Astrocyte (in vitro differentiated cells and primary cell): ENCODE measurements at regions not wholly inside any gene's neighbourhood (a gene's known extent, or its start where the extent isn't known, plus 50 kb on each side); places are given as distances from the start of the nearest gene placed in this dataset.

Experiments
- DNase-seq: peaks from one replicate; pipeline ENCODE4 v3.0.0-alpha.2; 2010; ENCODE audit warnings: low read depth
- FAIRE-seq: peaks from 2 replicates; lab custom pipeline; 2011; peaks lifted over from hg19 to GRCh38; lab: Jason Lieb, UNC
- H2AFZ ChIP-seq: 2 replicates; pipeline ENCODE4 v1.6.0; 2012; ENCODE audit warnings: low read depth, low read length, inconsistent platforms
- H3K27ac ChIP-seq: 2 replicates; pipeline ENCODE4 v1.5.1; 2011; ENCODE audit warnings: low read depth, low read length, inconsistent platforms
- H3K27me3 ChIP-seq: 2 replicates; pipeline ENCODE4 v1.6.0; 2011; ENCODE audit warnings: low read length, inconsistent platforms; ENCODE audit not compliant: insufficient read depth
- H3K36me3 ChIP-seq: 2 replicates; pipeline ENCODE4 v1.5.1; 2011; ENCODE audit warnings: low read length, inconsistent platforms; ENCODE audit not compliant: insufficient read depth
- H3K4me1 ChIP-seq: 2 replicates; pipeline ENCODE4 v1.5.1; 2011; ENCODE audit warnings: low read length, inconsistent platforms; ENCODE audit not compliant: insufficient read depth
- H3K4me2 ChIP-seq: 2 replicates; pipeline ENCODE4 v1.6.0; 2012; ENCODE audit warnings: low read length, inconsistent platforms
- H3K4me3 ChIP-seq: 2 replicates; pipeline ENCODE4 v1.5.1; 2011; ENCODE audit warnings: low read depth, mild to moderate bottlenecking, low read length, inconsistent platforms; ENCODE audit not compliant: insufficient read depth
- H3K79me2 ChIP-seq: 2 replicates; pipeline ENCODE4 v1.6.0; 2012; ENCODE audit warnings: mild to moderate bottlenecking, low read length, inconsistent platforms; ENCODE audit not compliant: insufficient read depth
- H3K9ac ChIP-seq: 2 replicates; pipeline ENCODE4 v1.6.0; 2012; ENCODE audit warnings: mild to moderate bottlenecking, low read length, inconsistent platforms
- H3K9me3 ChIP-seq: 2 replicates; pipeline ENCODE4 v1.5.1; 2012; ENCODE audit warnings: low read depth, mild to moderate bottlenecking, low read length, inconsistent platforms; ENCODE audit not compliant: insufficient read depth
- H4K20me1 ChIP-seq: 2 replicates; pipeline ENCODE4 v1.6.0; 2012; ENCODE audit warnings: low read length, inconsistent platforms; ENCODE audit not compliant: insufficient read depth
- H3K27ac Mint-ChIP-seq: one replicate; pipeline ENCODE4 v1.8.0; 2021; ENCODE audit warnings: mild to moderate bottlenecking, mixed read lengths; ENCODE audit not compliant: unreplicated experiment
- H3K27me3 Mint-ChIP-seq: one replicate; pipeline ENCODE4 v1.8.0; 2021; ENCODE audit warnings: low read depth, mixed read lengths; ENCODE audit not compliant: unreplicated experiment
- H3K36me3 Mint-ChIP-seq: one replicate; pipeline ENCODE4 v1.8.0; 2021; ENCODE audit warnings: low read depth, mixed read lengths; ENCODE audit not compliant: unreplicated experiment
- H3K4me1 Mint-ChIP-seq: one replicate; pipeline ENCODE4 v1.8.0; 2021; ENCODE audit warnings: low read depth, mixed read lengths; ENCODE audit not compliant: unreplicated experiment
- H3K4me3 Mint-ChIP-seq: one replicate; pipeline ENCODE4 v1.8.0; 2021; ENCODE audit warnings: mild to moderate bottlenecking, moderate library complexity, mixed read lengths; ENCODE audit not compliant: unreplicated experiment
- H3K9me3 Mint-ChIP-seq: one replicate; pipeline ENCODE4 v1.8.0; 2021; ENCODE audit warnings: mild to moderate bottlenecking, mixed read lengths; ENCODE audit not compliant: unreplicated experiment
- EZH2 ChIP-seq: IDR thresholded peaks from 2 replicates; pipeline ENCODE4 v1.6.1; 2012; ENCODE audit warnings: mild to moderate bottlenecking, low read length, inconsistent platforms; ENCODE audit not compliant: insufficient read depth
- TF ChIP-seq, protein P1 (sequence below): IDR thresholded peaks from 2 replicates; pipeline ENCODE4 v1.5.1; 2011; ENCODE audit warnings: low read depth, mild to moderate bottlenecking, inconsistent platforms, low read length, moderate library complexity; ENCODE audit not compliant: insufficient read depth

DNA sequence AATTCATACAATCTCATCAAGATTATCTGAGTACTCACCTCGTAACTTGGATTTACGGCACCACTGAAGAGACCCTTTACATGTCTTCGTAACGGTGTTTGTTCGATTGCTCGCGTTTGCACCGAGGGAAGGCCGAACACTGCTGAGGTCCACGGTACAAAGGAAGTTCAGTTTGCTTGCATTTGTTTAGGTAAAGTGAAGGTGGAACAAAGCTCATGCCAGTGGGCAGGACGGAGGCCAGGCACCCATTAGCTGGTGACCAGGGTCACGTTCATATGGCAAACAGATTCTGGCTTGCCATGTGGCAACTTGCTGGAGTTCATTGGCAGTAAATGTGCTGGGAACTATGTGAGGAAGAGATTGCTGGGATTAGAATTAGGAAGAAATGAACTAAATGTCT, 164.8 kb downstream of the MACROH2A1 start:
- no peak overlapping the region for H3K4me3 ChIP-seq
- H3K4me2 ChIP-seq = no peak overlapping the region
- H3K27ac ChIP-seq = no peak overlapping the region
- no peak for TF ChIP-seq EZH2
- TF ChIP-seq, protein P1, sequence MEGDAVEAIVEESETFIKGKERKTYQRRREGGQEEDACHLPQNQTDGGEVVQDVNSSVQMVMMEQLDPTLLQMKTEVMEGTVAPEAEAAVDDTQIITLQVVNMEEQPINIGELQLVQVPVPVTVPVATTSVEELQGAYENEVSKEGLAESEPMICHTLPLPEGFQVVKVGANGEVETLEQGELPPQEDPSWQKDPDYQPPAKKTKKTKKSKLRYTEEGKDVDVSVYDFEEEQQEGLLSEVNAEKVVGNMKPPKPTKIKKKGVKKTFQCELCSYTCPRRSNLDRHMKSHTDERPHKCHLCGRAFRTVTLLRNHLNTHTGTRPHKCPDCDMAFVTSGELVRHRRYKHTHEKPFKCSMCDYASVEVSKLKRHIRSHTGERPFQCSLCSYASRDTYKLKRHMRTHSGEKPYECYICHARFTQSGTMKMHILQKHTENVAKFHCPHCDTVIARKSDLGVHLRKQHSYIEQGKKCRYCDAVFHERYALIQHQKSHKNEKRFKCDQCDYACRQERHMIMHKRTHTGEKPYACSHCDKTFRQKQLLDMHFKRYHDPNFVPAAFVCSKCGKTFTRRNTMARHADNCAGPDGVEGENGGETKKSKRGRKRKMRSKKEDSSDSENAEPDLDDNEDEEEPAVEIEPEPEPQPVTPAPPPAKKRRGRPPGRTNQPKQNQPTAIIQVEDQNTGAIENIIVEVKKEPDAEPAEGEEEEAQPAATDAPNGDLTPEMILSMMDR = no peak
- no peaks in the 10 kb centered on the region for H3K27me3 ChIP-seq
- no peaks in the 10 kb centered on the region for H4K20me1 ChIP-seq
- no peak overlapping the region for H2AFZ ChIP-seq
- no peaks in the 10 kb centered on the region for H3K36me3 ChIP-seq
- H3K27ac Mint-ChIP-seq = no peak overlapping the region
- H3K9me3 Mint-ChIP-seq = peaks cover 4% of the 10 kb centered on the region
- peaks cover 2% of the 10 kb centered on the region for H3K36me3 Mint-ChIP-seq
- DNase-seq = no peak
- FAIRE-seq = no peak
- no peaks in the 10 kb centered on the region for H3K4me1 Mint-ChIP-seq
- H3K4me3 Mint-ChIP-seq = no peak overlapping the region
- peaks cover 7% of the 10 kb centered on the region for H3K4me1 ChIP-seq
- no peak overlapping the region for H3K9ac ChIP-seq
- peaks cover 55% of the 10 kb centered on the region for H3K27me3 Mint-ChIP-seq
- no peaks in the 10 kb centered on the region for H3K79me2 ChIP-seq
- no peaks in the 10 kb centered on the region for H3K9me3 ChIP-seq

DNA sequence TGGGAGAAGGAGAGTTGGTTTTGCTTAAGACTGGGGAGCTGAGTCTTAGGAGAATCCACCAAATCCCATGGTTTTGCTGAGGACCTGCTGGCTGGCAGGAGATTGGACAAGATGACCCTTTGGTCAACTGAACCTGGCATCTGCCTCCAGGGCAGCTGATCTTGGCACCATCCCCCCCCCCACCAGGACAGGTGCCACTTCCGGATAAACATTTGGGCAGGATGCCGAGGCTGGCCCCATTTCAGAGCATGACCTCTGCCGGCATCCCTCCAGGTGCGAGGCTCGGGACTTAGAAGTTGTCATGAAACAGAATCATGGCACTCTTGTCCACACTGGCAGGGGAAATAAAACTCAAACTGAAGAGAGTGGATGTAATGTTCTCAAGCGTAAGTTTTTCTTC, 165.6 kb downstream of the MACROH2A1 start:
- Histone ChIP-seq H3K27me3 (no peaks in the 10 kb centered on the region), H2AFZ (no peak overlapping the region), H3K9me3 (no peaks in the 10 kb centered on the region), H3K36me3 (no peaks in the 10 kb centered on the region), H3K27ac (no peak overlapping the region), H3K4me3 (no peak overlapping the region), H3K4me2 (no peak overlapping the region), H3K79me2 (no peaks in the 10 kb centered on the region), H3K9ac (no peak overlapping the region), H4K20me1 (no peaks in the 10 kb centered on the region), H3K4me1 (peaks cover 7% of the 10 kb centered on the region)
- peaks cover 4% of the 10 kb centered on the region for H3K9me3 Mint-ChIP-seq
- H3K27me3 Mint-ChIP-seq = peaks cover 55% of the 10 kb centered on the region
- FAIRE-seq (no peak), DNase-seq (no peak)
- no peak overlapping the region for H3K4me3 Mint-ChIP-seq
- TF ChIP-seq, protein P1 = no peak
- no peak for TF ChIP-seq EZH2
- H3K27ac Mint-ChIP-seq = no peak overlapping the region
- H3K36me3 Mint-ChIP-seq = peaks cover 2% of the 10 kb centered on the region
- no peaks in the 10 kb centered on the region for H3K4me1 Mint-ChIP-seq

DNA sequence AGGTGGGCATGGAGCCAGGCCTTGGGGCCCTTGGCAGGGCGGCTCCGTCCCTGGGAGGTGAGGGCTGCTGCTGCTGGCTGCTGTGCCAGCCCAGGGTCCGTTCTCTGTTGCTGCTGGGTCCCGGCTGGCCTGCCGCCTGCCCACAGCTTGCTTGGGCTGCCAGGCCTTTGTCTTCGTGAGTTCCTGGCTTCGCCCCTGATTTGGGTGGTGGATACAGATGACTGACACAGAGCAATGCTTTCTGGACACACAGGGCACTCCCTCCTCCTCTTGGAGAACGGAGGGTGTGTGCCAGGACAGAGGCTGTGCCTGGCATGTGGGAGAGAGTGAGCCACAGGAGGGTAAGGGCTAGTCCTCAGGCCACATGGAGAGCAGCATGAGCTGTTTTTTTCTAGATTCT, 166.1 kb downstream of the MACROH2A1 start:
- FAIRE-seq (no peak), DNase-seq (no peak)
- TF ChIP-seq EZH2 = no peak
- TF ChIP-seq, protein P1 = no peak
- Histone ChIP-seq H3K27me3 (no peaks in the 10 kb centered on the region), H3K27ac (no peak overlapping the region), H3K9ac (no peak overlapping the region), H4K20me1 (no peaks in the 10 kb centered on the region), H3K4me3 (no peak overlapping the region), H2AFZ (peak overlapping the region; percentile 41), H3K4me2 (no peak overlapping the region), H3K36me3 (no peaks in the 10 kb centered on the region), H3K79me2 (no peaks in the 10 kb centered on the region), H3K4me1 (peaks cover 7% of the 10 kb centered on the region), H3K9me3 (no peaks in the 10 kb centered on the region)
- Mint-ChIP-seq H3K9me3 (peaks cover 6% of the 10 kb centered on the region), H3K4me1 (no peaks in the 10 kb centered on the region), H3K36me3 (peaks cover 2% of the 10 kb centered on the region), H3K4me3 (no peak overlapping the region), H3K27ac (no peak overlapping the region), H3K27me3 (peaks cover 58% of the 10 kb centered on the region)
